Gastroesophageal sphincter (tissue), 4 donors: ENCODE measurements at regions not wholly inside any gene's neighbourhood (a gene's known extent, or its start where the extent isn't known, plus 50 kb on each side); places are given as distances from the start of the nearest gene placed in this dataset.

Experiments used
- ATAC-seq: fragments of 150-250 bp; one replicate; pipeline ENCODE4 v1.9.1; 2016; ENCODE audit warnings: mild to moderate bottlenecking, moderate library complexity
- H3K27ac ChIP-seq, 4 donors: fragments of 200-600 bp; sonication (generic) in 3 of 4; 1 replicate in 3 of 4; 2 replicates in 1 of 4; pipeline ENCODE4 v1.5.1; 2016 to 2019
- H3K27me3 ChIP-seq: fragments of 200-600 bp; sonication (generic); one replicate; pipeline ENCODE4 v1.5.1; 2019
- H3K36me3 ChIP-seq, 2 donors: fragments of 200-600 bp; sonication (generic); one replicate each; pipeline ENCODE4 v1.5.1; 2019; ENCODE audit warnings: control low read depth in 1 of 2
- H3K4me1 ChIP-seq, 3 donors: fragments of 200-600 bp; sonication (generic); 1 replicate in 2 of 3; 2 replicates in 1 of 3; pipeline ENCODE4 v1.5.1; 2016 to 2019; ENCODE audit warnings: control low read depth in 2 of 3
- H3K4me3 ChIP-seq, 2 donors: fragments of 200-600 bp; sonication (generic); one replicate each; pipeline ENCODE4 v1.5.1; 2019; ENCODE audit warnings: mild to moderate bottlenecking in 1 of 2, moderate library complexity in 1 of 2
- H3K9me3 ChIP-seq, 3 donors: fragments of 200-600 bp; sonication (generic); one replicate each; pipeline ENCODE4 v1.5.1; 2017 to 2019; ENCODE audit warnings: control low read depth in 2 of 3
- CTCF ChIP-seq, 4 experiments: fragments of 200-600 bp in 2 of 4; fragments of 450-650 bp in 2 of 4; sonication (generic) in 1 of 4; IDR thresholded peaks; one replicate each; pipeline ENCODE4 v1.5.1; 2017 to 2019; ENCODE audit warnings: antibody characterized with exemption in 4 of 4, mild to moderate bottlenecking in 2 of 4, moderate library complexity in 2 of 4
- EP300 ChIP-seq: sonication (generic); formaldehyde crosslinking; IDR thresholded peaks from one replicate; pipeline ENCODE4 v1.6.1; 2017; ENCODE audit warnings: antibody characterized with exemption, mild to moderate bottlenecking
- POLR2A ChIP-seq, 2 donors: fragments of 450-650 bp; IDR thresholded peaks; one replicate each; pipeline ENCODE4 v1.6.1; 2017; ENCODE audit warnings: antibody characterized with exemption in 2 of 2, mild to moderate bottlenecking in 2 of 2, moderate library complexity in 1 of 2
- POLR2AphosphoS5 ChIP-seq: sonication (generic); formaldehyde crosslinking; IDR thresholded peaks from one replicate; pipeline ENCODE4 v1.6.1; 2017; ENCODE audit warnings: antibody characterized with exemption
- WGBS, 2 donors: methylation state at CpG; one replicate each; pipeline ENCODE4 v1.1.5; 2018; ENCODE audit warnings: low coverage in 1 of 2; 5-methylcytosine and 5-hydroxymethylcytosine counted together

DNA sequence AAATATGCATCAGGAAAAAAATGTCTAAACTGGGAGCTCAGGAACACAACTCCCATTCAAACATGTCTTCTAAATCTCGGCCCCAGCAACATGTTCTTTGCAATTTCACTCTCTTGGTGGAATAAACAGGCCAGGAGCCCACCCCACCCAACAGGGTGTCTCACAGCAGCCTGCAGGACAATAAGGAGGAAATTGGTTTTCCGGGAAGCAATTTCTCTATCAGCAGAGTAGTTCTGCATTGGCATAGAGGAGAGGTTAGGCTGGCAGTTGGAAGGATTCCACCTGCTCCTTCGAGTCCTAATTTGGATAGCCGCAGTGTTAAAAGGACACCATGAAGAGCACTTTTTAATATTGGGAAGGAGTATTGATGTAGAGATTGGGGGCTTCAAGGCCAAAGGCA is 55.9 kb upstream of the BARX2 start:
- no peak overlapping the region for H3K4me3 ChIP-seq
- peaks cover 13% of the 10 kb centered on the region for H3K27me3 ChIP-seq
- no peaks in the 10 kb centered on the region for H3K36me3 ChIP-seq
- 39 to 60% methylated on average over 4 of the region's 4 CpGs for WGBS, 2 donors
- no peaks in the 10 kb centered on the region for H3K9me3 ChIP-seq
- H3K4me1 ChIP-seq, result peaks cover 0 to 17% (median 0%) of the 10 kb centered on the region in 3 donors
- no peak for ATAC-seq
- TF ChIP-seq POLR2AphosphoS5 (no peak), EP300 (no peak)
- no peak overlapping the region for H3K27ac ChIP-seq

- H3K4me3 ChIP-seq, result no peak overlapping the region
- peaks cover 0 to 21% (median 0%) of the 10 kb centered on the region in 3 donors for H3K4me1 ChIP-seq
- H3K36me3 ChIP-seq, result no peaks in the 10 kb centered on the region
- no peak for ATAC-seq
- TF ChIP-seq POLR2A (IDR thresholded peaks at IDR 0.05), result no peak
- TF ChIP-seq EP300, result no peak
- TF ChIP-seq POLR2AphosphoS5, result no peak
- TF ChIP-seq CTCF (IDR thresholded peaks at IDR 0.05), result no peak
- H3K9me3 ChIP-seq, result no peaks in the 10 kb centered on the region
- no peak overlapping the region for H3K27ac ChIP-seq
- WGBS, 2 donors, result 85 to 100% methylated on average over 1 of the region's 2 CpGs
- peaks cover 13% of the 10 kb centered on the region for H3K27me3 ChIP-seq
Measured at GRCh38 chr11:129319201-129319600, 56.4 kb upstream of the BARX2 start.

- no peaks in the 10 kb centered on the region for H3K9me3 ChIP-seq
- H3K27me3 ChIP-seq, result peaks cover 13% of the 10 kb centered on the region
- no peak overlapping the region for H3K27ac ChIP-seq
- H3K4me1 ChIP-seq, result peaks cover 0 to 35% (median 0%) of the 10 kb centered on the region in 3 donors
- no peak for ATAC-seq
- H3K36me3 ChIP-seq, result no peaks in the 10 kb centered on the region
- TF ChIP-seq CTCF (IDR thresholded peaks at IDR 0.05) (no peak), POLR2A (IDR thresholded peaks at IDR 0.05) (no peak), POLR2AphosphoS5 (no peak), EP300 (no peak)
- H3K4me3 ChIP-seq, result no peak overlapping the region
- WGBS, 2 donors, result 57 to 73% methylated on average over 3 to 4 of the region's 4 CpGs
Measured at GRCh38 chr11:129317571-129317970, 58.1 kb upstream of the BARX2 start.

DNA sequence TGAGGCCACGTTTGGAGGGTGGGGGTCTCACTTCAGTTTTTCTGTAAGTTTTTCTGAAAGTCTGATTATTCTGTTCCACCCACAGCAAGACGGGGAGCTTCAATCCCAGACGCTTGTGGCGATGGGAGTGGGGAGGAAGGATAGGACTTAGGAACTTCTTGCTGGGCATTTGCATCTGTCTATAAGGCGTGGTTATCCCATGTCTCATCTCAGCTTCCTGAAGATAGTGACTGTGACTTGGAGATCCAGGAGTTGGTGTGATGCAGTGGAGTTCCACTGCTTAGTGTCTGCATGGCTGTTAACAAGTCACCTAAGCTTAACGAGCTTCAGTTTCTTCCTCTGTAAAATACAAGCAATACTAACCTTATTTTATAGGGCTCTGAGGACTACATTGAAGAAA is 58.9 kb upstream of the BARX2 start:
- Histone ChIP-seq H3K36me3 (no peaks in the 10 kb centered on the region), H3K27me3 (peaks cover 13% of the 10 kb centered on the region), H3K27ac (no peak overlapping the region), H3K4me1 (peaks cover 0 to 35% (median 0%) of the 10 kb centered on the region in 3 donors), H3K4me3 (no peak overlapping the region), H3K9me3 (no peaks in the 10 kb centered on the region)
- ATAC-seq, result no peak
- TF ChIP-seq POLR2AphosphoS5, result no peak
- no peak for TF ChIP-seq EP300
- no peak for TF ChIP-seq POLR2A (IDR thresholded peaks at IDR 0.05)
- no peak for TF ChIP-seq CTCF (IDR thresholded peaks at IDR 0.05)
- WGBS, 2 donors, result 55 to 87% methylated on average over 2 to 6 of the region's 6 CpGs

GRCh38 chr11:129315781-129316579 is 59.7 kb upstream of the BARX2 start:
- ATAC-seq, result no peak
- Histone ChIP-seq H3K9me3 (no peaks in the 10 kb centered on the region), H3K4me3 (no peak overlapping the region), H3K27me3 (peaks cover 13% of the 10 kb centered on the region), H3K4me1 (peaks cover 0 to 35% (median 0%) of the 10 kb centered on the region in 3 donors), H3K36me3 (no peaks in the 10 kb centered on the region), H3K27ac (no peak overlapping the region)
- TF ChIP-seq POLR2AphosphoS5 (no peak), POLR2A (IDR thresholded peaks at IDR 0.05) (no peak), EP300 (no peak), CTCF (IDR thresholded peaks at IDR 0.05) (no peak)
- 65 to 83% methylated on average over 2 to 3 of the region's 12 CpGs for WGBS, 2 donors
